GM18858 (cell line): ENCODE measurements at regions not wholly inside any gene's neighbourhood (a gene's known extent, or its start where the extent isn't known, plus 50 kb on each side); places are given as distances from the start of the nearest gene placed in this dataset.

ENCODE experiments used
- ATAC-seq: cut with Tn5 transposase; IDR thresholded peaks from one replicate; pipeline ENCODE4 v1.9.1; 2021; ENCODE audit not compliant: unreplicated experiment

- ATAC-seq = no peak
These were observed 263.8 kb upstream of the FAT3 start for GRCh38 chr11:91960770-91961169.

DNA sequence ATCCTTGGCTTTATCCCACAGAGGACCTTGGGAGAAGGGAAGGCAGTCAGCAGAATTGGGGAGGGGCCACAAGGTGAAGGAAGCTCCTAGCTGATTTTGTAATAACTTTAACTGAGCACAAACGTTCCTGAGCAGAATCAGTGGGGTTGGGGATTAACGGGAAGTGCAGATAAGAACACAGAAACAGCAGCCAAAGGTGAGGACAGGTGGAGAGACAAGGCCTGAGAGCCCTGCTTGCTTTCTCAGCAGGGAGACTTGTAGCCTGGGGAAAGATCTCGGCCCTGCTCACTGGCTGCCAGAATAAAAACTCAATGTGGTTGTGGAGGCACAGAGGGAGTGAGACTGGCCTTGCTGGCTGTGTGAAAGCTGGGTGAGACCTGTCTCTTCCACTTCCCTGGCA lies 265.2 kb upstream of the FAT3 start:
- ATAC-seq = no peak

DNA sequence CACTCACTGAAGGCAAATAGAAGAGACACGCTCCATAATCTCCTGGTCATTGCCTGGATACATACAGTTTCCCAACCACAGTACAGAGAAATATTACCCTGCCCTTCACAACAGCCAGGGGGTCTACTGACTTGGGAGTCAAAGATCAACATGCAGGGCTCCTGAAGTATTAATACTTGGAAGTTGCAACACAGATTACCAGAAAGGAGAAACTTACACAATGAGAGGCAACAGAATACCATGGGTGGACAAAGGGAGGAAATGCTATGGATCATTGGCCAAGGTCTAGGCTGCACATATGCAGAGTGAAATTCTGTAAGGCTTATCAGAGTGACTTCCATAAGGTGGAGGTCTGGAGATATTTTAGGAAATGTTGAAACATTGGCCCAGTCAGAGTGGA lies 267.9 kb upstream of the FAT3 start:
- no peak for ATAC-seq

- ATAC-seq = no peak
These were observed 269.4 kb upstream of the FAT3 start for GRCh38 chr11:91955206-91955605.

DNA sequence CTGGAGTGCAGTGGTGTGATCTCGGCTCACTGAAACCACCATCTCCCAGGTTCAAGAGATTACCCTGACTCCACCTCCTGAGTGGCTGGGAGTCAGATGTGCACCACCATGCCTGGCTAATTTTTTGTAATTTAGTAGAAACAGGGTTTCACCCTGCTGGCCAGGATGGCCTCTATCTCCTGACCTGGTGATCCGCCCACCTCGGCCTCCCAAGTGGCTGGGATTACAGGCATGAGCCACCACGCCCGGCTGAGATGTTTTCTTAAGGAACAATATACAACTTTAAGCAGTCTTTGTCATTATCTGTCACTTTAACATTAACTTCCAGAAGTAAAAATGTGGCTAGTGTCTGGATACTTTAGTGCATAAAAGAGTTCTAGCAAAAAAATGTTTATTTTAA lies 272.6 kb upstream of the FAT3 start:
- ATAC-seq = no peak

- ATAC-seq = no peak
These were observed 277.3 kb upstream of the FAT3 start for GRCh38 chr11:91947215-91947820.

- ATAC-seq = no peak
These were observed 278.1 kb upstream of the FAT3 start for GRCh38 chr11:91946397-91946951.

- no peak for ATAC-seq
These were observed 289.5 kb upstream of the FAT3 start for GRCh38 chr11:91935120-91935519.

DNA sequence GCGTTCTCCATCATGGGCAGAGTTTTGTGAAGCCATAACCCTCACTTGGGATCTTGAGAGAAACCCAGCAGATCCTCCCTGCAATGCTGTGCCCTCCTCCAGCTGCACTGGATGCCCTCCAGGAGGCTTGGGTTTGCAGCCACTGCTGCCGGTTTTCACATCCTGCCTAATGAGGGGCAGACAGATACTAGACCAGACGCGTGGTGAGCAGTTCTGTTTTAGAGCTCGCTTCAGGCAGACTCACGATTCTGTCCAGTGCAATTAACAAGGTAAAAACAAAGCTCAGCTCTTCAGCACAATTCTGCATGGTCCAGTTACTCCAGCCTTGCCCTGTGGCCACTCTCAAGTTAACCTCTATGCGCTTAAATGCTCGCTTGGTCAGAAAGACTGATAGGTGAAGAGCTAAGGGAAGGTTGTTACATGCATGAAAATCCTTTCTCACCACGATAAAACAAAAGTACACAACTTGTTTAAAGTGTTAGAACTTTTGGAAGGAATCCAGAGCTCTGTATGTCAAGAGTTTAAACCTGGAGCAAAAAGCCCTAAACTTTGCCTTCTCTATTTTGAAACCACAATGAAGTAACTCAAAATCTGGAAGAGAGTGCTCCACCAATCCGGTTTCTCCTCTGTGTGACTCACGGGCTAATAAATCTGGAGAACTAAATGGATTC lies 292.3 kb upstream of the FAT3 start:
- ATAC-seq = no peak

- ATAC-seq = no peak
These were observed 297.2 kb upstream of the FAT3 start for GRCh38 chr11:91927448-91927847.

- ATAC-seq = no peak
These were observed 297.7 kb upstream of the FAT3 start for GRCh38 chr11:91926965-91927364.

DNA sequence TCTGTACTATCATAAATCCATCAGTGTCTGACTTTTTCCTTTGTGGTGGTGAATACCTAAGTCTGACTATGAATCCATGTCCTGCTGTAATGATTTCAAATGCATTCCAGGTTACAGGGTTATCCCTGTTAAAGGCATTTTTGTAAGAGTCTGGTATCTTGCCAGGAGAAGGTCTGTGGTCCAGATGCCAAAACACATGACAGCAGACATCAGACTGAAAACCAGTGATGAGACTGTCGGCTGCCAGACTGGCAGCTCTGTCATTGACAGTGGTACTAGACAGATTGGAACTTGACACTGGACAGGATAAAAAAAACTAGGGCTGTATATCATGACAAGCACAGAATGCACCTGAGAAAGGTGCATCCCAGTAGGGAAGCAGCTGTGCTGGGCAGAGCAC lies 301.8 kb upstream of the FAT3 start:
- no peak for ATAC-seq

- no peak for ATAC-seq
These were observed 302.6 kb upstream of the FAT3 start for GRCh38 chr11:91921974-91922373.

- ATAC-seq = no peak
These were observed 311.2 kb upstream of the FAT3 start for GRCh38 chr11:91913407-91913806.

GRCh38 chr11:91912322-91912721 lies 312.3 kb upstream of the FAT3 start:
- no peak for ATAC-seq

- ATAC-seq = no peak
These were observed 317.6 kb upstream of the FAT3 start for GRCh38 chr11:91906871-91907624.

DNA sequence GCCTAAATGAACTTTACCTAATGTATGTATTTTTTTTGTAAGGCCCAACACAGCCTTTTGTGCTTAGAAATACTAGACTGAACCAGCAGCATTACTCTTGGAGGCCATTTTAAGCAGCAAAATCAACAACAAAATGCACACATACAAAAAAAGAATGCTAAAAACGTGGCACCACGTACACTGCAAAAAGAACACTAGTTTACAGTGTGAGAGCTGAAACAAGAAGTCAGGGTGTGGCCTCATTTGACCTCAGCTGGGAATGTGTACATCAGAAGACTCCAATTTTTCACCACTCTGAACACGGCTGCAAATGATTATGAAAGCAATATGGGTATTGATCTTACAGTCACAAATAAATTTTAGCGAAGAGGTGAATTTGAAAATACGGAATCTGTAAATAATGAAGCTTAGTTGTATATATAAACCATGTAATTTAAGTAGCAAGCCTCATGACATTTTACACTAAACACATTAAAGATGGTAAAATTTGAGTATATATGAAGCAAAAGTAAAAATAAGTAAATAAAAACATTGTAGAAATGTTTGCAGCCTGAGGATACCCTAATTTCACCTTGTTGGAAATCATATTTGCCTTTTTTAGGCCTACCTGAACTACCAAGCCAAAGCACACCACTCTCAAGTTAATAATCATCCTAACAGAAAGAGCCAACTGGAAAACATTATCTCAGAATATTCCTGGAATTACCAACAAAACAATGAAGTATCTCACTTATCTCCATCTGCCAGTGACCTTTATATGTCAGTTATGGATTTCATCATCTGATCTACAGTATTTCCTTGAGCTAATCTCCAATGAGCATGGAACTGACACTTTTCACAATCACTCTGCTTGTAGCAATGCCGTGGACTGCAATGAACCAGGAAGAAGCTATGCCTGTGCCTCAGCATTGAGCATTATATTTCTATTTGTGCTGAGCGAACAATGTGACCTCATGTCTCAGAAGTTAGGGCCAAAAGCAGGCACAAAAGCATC lies 319.5 kb upstream of the FAT3 start:
- no peak for ATAC-seq

DNA sequence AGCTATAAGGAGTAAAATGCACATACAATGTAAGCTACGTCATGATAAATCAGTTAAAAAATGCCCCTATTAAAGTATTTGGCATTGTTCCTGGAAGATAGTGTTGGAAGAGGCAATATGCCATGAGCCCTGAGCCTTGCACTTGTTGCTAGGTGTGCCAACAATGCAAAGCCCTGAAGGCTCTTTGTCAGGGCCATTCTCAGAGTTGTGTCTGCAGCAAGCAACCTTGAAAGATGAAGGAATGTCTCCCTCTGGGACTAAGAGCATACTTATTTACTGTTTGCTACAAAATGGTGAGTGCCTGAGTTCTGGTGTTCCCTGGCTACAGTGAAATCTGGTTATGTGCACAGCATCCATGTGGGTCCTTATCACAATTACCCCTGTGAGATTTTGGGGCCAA lies 322.3 kb upstream of the FAT3 start:
- ATAC-seq = no peak

- no peak for ATAC-seq
These were observed 344.0 kb upstream of the FAT3 start for GRCh38 chr11:91880660-91881059.

GRCh38 chr11:91876746-91877145 lies 347.9 kb upstream of the FAT3 start:
- ATAC-seq = no peak

DNA sequence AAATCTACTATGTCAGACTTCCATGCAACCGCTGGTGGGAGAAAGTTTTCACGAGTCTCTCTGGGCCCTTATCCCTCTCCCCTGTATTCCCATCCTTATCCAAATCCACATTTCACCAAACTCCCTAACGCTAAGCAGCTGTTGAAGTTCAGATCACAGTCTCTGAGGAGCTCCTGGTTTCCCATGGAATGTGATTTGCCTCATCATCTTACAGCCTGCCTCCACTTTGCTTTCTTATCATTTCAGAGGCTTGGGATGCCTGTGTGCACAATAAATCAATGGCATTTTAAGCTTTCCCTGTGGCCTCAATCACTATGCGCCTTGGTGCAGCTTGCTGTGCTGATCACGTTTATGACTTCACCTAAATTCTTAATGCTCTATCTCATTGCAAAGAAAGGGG lies 352.4 kb upstream of the FAT3 start:
- ATAC-seq = no peak
